ENCODE measurements at regions not wholly inside any gene's neighbourhood (a gene's known extent, or its start where the extent isn't known, plus 50 kb on each side); places are given as distances from the start of the nearest gene placed in this dataset.

- peaks cover 17% of the 10 kb centered on the region for H3K4me1 Mint-ChIP-seq
- H3K36me3 Mint-ChIP-seq (ENCODE audit: low read depth): no peaks in the 10 kb centered on the region
- TF ChIP-seq CTCF (IDR thresholded peaks at IDR 0.05): peak; percentile 54
- peaks cover 28% of the 10 kb centered on the region for H3K27me3 Mint-ChIP-seq
- DNase-seq (peak; percentile 89), ATAC-seq (ENCODE audit: low read depth) (peak; percentile 95)
- intact Hi-C loops (cut with micrococcal nuclease): loop anchor here (1.0 to 5.0 kb wide), 5 partner anchors 66 to 211 kb away; partner anchors contain the start of gene CD46
- peak overlapping the region; percentile 87 for H3K4me3 Mint-ChIP-seq
- POLR2A ChIA-PET: interaction anchor here (0.7 to 2.0 kb wide), 10 partner anchors 10 to 281 kb away, joined by 3 to 20 read pairs (median 4); no protein-coding TSS in a partner anchor
- CTCF ChIA-PET: interaction anchor here (0.7 to 5.9 kb wide), 17 partner anchors 10 to 384 kb away, joined by 3 to 85 read pairs (median 7); no protein-coding TSS in a partner anchor
- H3K27ac Mint-ChIP-seq: no peak overlapping the region
- H3K9me3 Mint-ChIP-seq: no peaks in the 10 kb centered on the region
Measured at GRCh38 chr1:207963427-207964194, 52.7 kb upstream of the CD34 start.

GRCh38 chr1:207962716-207963426, 51.9 kb upstream of the CD34 start:
- ATAC-seq (ENCODE audit: low read depth): peak; percentile 28
- Mint-ChIP-seq H3K27ac (peak overlapping the region; percentile 53), H3K4me1 (peaks cover 20% of the 10 kb centered on the region), H3K27me3 (peaks cover 34% of the 10 kb centered on the region), H3K9me3 (no peaks in the 10 kb centered on the region), H3K4me3 (peak overlapping the region; percentile 87), H3K36me3 (ENCODE audit: low read depth) (no peaks in the 10 kb centered on the region)
- no peak for TF ChIP-seq CTCF (IDR thresholded peaks at IDR 0.05)
- CTCF ChIA-PET: interaction anchor here (0.7 to 5.9 kb wide), 16 partner anchors 9 to 383 kb away, joined by 3 to 85 read pairs (median 6); no protein-coding TSS in a partner anchor
- intact Hi-C loops (cut with micrococcal nuclease): loop anchor here (1.0 to 5.0 kb wide), 5 partner anchors 66 to 211 kb away; partner anchors contain the start of gene CD46
- DNase-seq: no peak
- POLR2A ChIA-PET: interaction anchor here (0.7 to 2.0 kb wide), 10 partner anchors 10 to 282 kb away, joined by 3 to 20 read pairs (median 4); no protein-coding TSS in a partner anchor

Measured in activated B cell treated with CpG ODN at 0.5 μM for 24 hours (primary cell).